ENCODE measurements at regions not wholly inside any gene's neighbourhood (a gene's known extent, or its start where the extent isn't known, plus 50 kb on each side); places are given as distances from the start of the nearest gene placed in this dataset.

- Histone ChIP-seq H3K27ac (replicated peaks in 1 of 4) (no peak overlapping the region), H3K4me3 (no peak overlapping the region), H3K27me3 (no peaks in the 10 kb centered on the region), H3K36me3 (no peaks in the 10 kb centered on the region), H3K9me3 (no peaks in the 10 kb centered on the region), H3K4me1 (no peaks in the 10 kb centered on the region)
- intact Hi-C loops (cut with DNase I), result no loop called here
- 83% methylated on average over 2 of the region's 2 CpGs for WGBS
- no peak for DNase-seq (ENCODE audit: extremely low spot score)
- TF ChIP-seq, protein P1, sequence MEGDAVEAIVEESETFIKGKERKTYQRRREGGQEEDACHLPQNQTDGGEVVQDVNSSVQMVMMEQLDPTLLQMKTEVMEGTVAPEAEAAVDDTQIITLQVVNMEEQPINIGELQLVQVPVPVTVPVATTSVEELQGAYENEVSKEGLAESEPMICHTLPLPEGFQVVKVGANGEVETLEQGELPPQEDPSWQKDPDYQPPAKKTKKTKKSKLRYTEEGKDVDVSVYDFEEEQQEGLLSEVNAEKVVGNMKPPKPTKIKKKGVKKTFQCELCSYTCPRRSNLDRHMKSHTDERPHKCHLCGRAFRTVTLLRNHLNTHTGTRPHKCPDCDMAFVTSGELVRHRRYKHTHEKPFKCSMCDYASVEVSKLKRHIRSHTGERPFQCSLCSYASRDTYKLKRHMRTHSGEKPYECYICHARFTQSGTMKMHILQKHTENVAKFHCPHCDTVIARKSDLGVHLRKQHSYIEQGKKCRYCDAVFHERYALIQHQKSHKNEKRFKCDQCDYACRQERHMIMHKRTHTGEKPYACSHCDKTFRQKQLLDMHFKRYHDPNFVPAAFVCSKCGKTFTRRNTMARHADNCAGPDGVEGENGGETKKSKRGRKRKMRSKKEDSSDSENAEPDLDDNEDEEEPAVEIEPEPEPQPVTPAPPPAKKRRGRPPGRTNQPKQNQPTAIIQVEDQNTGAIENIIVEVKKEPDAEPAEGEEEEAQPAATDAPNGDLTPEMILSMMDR (IDR thresholded peaks at IDR 0.05), result no peak
- TF ChIP-seq POLR2AphosphoS5 (IDR thresholded peaks at IDR 0.05), result no peak
- TF ChIP-seq POLR2A (IDR thresholded peaks at IDR 0.05; ENCODE audit: low read depth), result no peak
- no peak for TF ChIP-seq EP300 (IDR thresholded peaks at IDR 0.05)
These were observed 439.3 kb downstream of the TFAP2B start for GRCh38 chr6:51257938-51258337.

- Histone ChIP-seq H3K4me3 (no peak overlapping the region), H3K4me1 (no peaks in the 10 kb centered on the region), H3K9me3 (no peaks in the 10 kb centered on the region), H3K27me3 (no peaks in the 10 kb centered on the region), H3K27ac (replicated peaks in 1 of 4) (no peak overlapping the region), H3K36me3 (no peaks in the 10 kb centered on the region)
- 88% methylated on average over 3 of the region's 3 CpGs for WGBS
- TF ChIP-seq POLR2A (IDR thresholded peaks at IDR 0.05; ENCODE audit: low read depth) (no peak), EP300 (IDR thresholded peaks at IDR 0.05) (no peak), POLR2AphosphoS5 (IDR thresholded peaks at IDR 0.05) (no peak)
- TF ChIP-seq, protein P1 (IDR thresholded peaks at IDR 0.05), result no peak
- DNase-seq (ENCODE audit: extremely low spot score), result no peak
- intact Hi-C loops (cut with DNase I), result no loop called here
These were observed 441.3 kb downstream of the TFAP2B start for GRCh38 chr6:51260003-51260402.

GRCh38 chr6:51261691-51262090, 443.0 kb downstream of the TFAP2B start:
- no peak overlapping the region for H3K4me3 ChIP-seq
- no peaks in the 10 kb centered on the region for H3K9me3 ChIP-seq
- H3K4me1 ChIP-seq, result no peaks in the 10 kb centered on the region
- intact Hi-C loops (cut with DNase I), result no loop called here
- WGBS, result 69% methylated on average over 5 of the region's 5 CpGs
- H3K27ac ChIP-seq (replicated peaks in 1 of 4), result no peak overlapping the region
- DNase-seq (ENCODE audit: extremely low spot score), result no peak
- H3K36me3 ChIP-seq, result no peaks in the 10 kb centered on the region
- TF ChIP-seq, protein P1 (IDR thresholded peaks at IDR 0.05), result no peak
- no peak for TF ChIP-seq EP300 (IDR thresholded peaks at IDR 0.05)
- no peak for TF ChIP-seq POLR2AphosphoS5 (IDR thresholded peaks at IDR 0.05)
- TF ChIP-seq POLR2A (IDR thresholded peaks at IDR 0.05; ENCODE audit: low read depth), result no peak
- H3K27me3 ChIP-seq, result no peaks in the 10 kb centered on the region

- Histone ChIP-seq H3K4me1 (no peaks in the 10 kb centered on the region), H3K27me3 (no peaks in the 10 kb centered on the region), H3K27ac (replicated peaks in 1 of 4) (no peak overlapping the region), H3K4me3 (no peak overlapping the region), H3K36me3 (no peaks in the 10 kb centered on the region), H3K9me3 (no peaks in the 10 kb centered on the region)
- no peak for DNase-seq (ENCODE audit: extremely low spot score)
- TF ChIP-seq POLR2AphosphoS5 (IDR thresholded peaks at IDR 0.05) (no peak), POLR2A (IDR thresholded peaks at IDR 0.05; ENCODE audit: low read depth) (no peak), EP300 (IDR thresholded peaks at IDR 0.05) (no peak)
- TF ChIP-seq, protein P1 (IDR thresholded peaks at IDR 0.05), result no peak
- intact Hi-C loops (cut with DNase I), result no loop called here
- WGBS, result 44% methylated on average over 4 of the region's 4 CpGs
These were observed 446.8 kb downstream of the TFAP2B start for GRCh38 chr6:51265426-51265825.

GRCh38 chr6:51266604-51267003, 447.9 kb downstream of the TFAP2B start:
- 40% methylated on average over 1 of the region's 1 CpG for WGBS
- H3K4me3 ChIP-seq, result no peak overlapping the region
- no peak overlapping the region for H3K27ac ChIP-seq (replicated peaks in 1 of 4)
- H3K27me3 ChIP-seq, result no peaks in the 10 kb centered on the region
- intact Hi-C loops (cut with DNase I), result no loop called here
- H3K9me3 ChIP-seq, result no peaks in the 10 kb centered on the region
- no peaks in the 10 kb centered on the region for H3K4me1 ChIP-seq
- DNase-seq (ENCODE audit: extremely low spot score), result no peak
- no peaks in the 10 kb centered on the region for H3K36me3 ChIP-seq
- no peak for TF ChIP-seq POLR2AphosphoS5 (IDR thresholded peaks at IDR 0.05)
- no peak for TF ChIP-seq EP300 (IDR thresholded peaks at IDR 0.05)
- TF ChIP-seq, protein P1 (IDR thresholded peaks at IDR 0.05), result no peak
- TF ChIP-seq POLR2A (IDR thresholded peaks at IDR 0.05; ENCODE audit: low read depth), result no peak
